PC-9 (cell line): ENCODE measurements at regions not wholly inside any gene's neighbourhood (a gene's known extent, or its start where the extent isn't known, plus 50 kb on each side); places are given as distances from the start of the nearest gene placed in this dataset.

Experiments used
- BruUV-seq: library from RNA; stranded (reverse); fragments of 400-500 nt; replicated peaks from 2 replicates; lab custom pipeline; 2021; lab: Mats Ljungman, UMichigan
- CTCF ChIA-PET: fragments of 300-600 bp; sonication (Branson Sonifier 250); formaldehyde crosslinking; loops from one replicate; lab custom pipeline; 2022; ENCODE audit warnings: antibody characterized with exemption; lab: Charles Lee
- POLR2A ChIA-PET: fragments of 300-600 bp; sonication (Branson Sonifier 250); formaldehyde crosslinking; loops from one replicate; lab custom pipeline; 2022; ENCODE audit warnings: antibody characterized with exemption; ENCODE audit not compliant: unreplicated experiment; lab: Charles Lee
- DNase-seq, 2 experiments: peaks; one replicate each; pipeline versions ENCODE4 v3.0.0 to v3.0.0-alpha.2; 2015 to 2022; ENCODE audit warnings: mixed read lengths in 1 of 2
- H2AFZ ChIP-seq: fragments of 200-600 bp; sonication (generic); 2 replicates; pipeline ENCODE4 v1.8.1; 2017; ENCODE audit warnings: antibody characterized with exemption
- H3F3A ChIP-seq: fragments of 200-600 bp; sonication (generic); 2 replicates; pipeline ENCODE4 v1.8.1; 2017; ENCODE audit warnings: antibody characterized with exemption, mild to moderate bottlenecking, low read depth; ENCODE audit not compliant: insufficient read depth
- H3K27ac ChIP-seq: fragments of 200-600 bp; sonication (generic); 2 replicates; pipeline ENCODE4 v1.6.1; 2016; ENCODE audit warnings: mixed run types
- H3K27me3 ChIP-seq: fragments of 200-600 bp; sonication (generic); 2 replicates; pipeline ENCODE4 v1.6.1; 2016; ENCODE audit warnings: low read depth, mixed run types; ENCODE audit not compliant: insufficient read depth
- H3K36me3 ChIP-seq: fragments of 200-600 bp; sonication (generic); 2 replicates; pipeline ENCODE4 v1.6.1; 2016; ENCODE audit warnings: low read depth, mixed run types
- H3K4me1 ChIP-seq: fragments of 200-600 bp; sonication (generic); replicated peaks from 2 replicates; pipeline ENCODE4 v1.6.1; 2016; ENCODE audit warnings: mixed run types; ENCODE audit not compliant: insufficient read depth
- H3K4me2 ChIP-seq: fragments of 200-600 bp; sonication (generic); 2 replicates; pipeline ENCODE4 v1.6.1; 2017; ENCODE audit warnings: mixed run types
- H3K4me3 ChIP-seq: fragments of 200-600 bp; sonication (generic); 2 replicates; pipeline ENCODE4 v1.6.1; 2016; ENCODE audit warnings: mixed run types
- H3K79me2 ChIP-seq: fragments of 200-600 bp; sonication (generic); 2 replicates; pipeline ENCODE4 v1.6.1; 2017; ENCODE audit warnings: low read depth, mixed run types
- H3K9me2 ChIP-seq: fragments of 200-600 bp; sonication (generic); 2 replicates; pipeline ENCODE4 v1.8.1; 2017; ENCODE audit warnings: mild to moderate bottlenecking; ENCODE audit not compliant: insufficient read depth
- H3K9me3 ChIP-seq: fragments of 200-600 bp; sonication (generic); 2 replicates; pipeline ENCODE4 v1.8.1; 2016; ENCODE audit warnings: low read depth; ENCODE audit not compliant: insufficient read depth
- H4K20me1 ChIP-seq: fragments of 200-600 bp; sonication (generic); 2 replicates; pipeline ENCODE4 v1.8.1; 2017; ENCODE audit not compliant: insufficient read depth
- EZH2 ChIP-seq: fragments of 200-600 bp; sonication (generic); IDR thresholded peaks from 2 replicates; pipeline ENCODE4 v1.8.0; 2017; ENCODE audit warnings: antibody characterized with exemption, low read depth
- intact Hi-C: fragments of 100-400 bp; cut with micrococcal nuclease; formaldehyde crosslinking; loops from one replicate; pipeline ENCODE4 v1.10.0; 2022; ENCODE audit not compliant: unreplicated experiment
- TF ChIP-seq, protein P1 (sequence below): fragments of 200-600 bp; sonication (generic); conservative IDR thresholded peaks from 2 replicates; pipeline ENCODE4 v1.6.1; 2017; ENCODE audit warnings: mixed run types, antibody characterized with exemption, mild to moderate bottlenecking, moderate library complexity

DNA sequence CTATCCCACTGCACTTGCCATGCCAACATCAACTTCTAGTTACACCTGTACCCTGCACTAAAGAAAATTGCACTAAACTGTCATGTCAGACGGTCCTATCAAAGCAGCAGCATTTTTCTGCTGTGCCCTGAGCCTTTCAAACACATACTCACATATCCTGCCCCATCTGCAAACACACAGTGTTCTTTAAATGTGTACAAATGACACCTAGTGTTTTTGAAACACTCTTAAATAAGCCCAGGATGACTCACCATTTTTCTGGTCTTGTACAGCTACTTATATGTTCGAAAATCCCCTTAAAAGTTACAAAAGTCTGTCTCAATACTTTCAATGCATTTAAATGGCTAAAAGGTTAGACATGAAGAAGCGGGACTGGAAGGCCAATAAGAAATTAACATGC is 346.7 kb upstream of the PPARGC1A start:
- intact Hi-C loops = no loop called here
- Histone ChIP-seq H3F3A (no peaks in the 10 kb centered on the region), H3K27ac (no peak overlapping the region), H4K20me1 (no peaks in the 10 kb centered on the region), H2AFZ (no peak overlapping the region), H3K4me1 (no peaks in the 10 kb centered on the region), H3K4me3 (no peak overlapping the region), H3K79me2 (no peaks in the 10 kb centered on the region), H3K9me2 (no peaks in the 10 kb centered on the region), H3K9me3 (no peaks in the 10 kb centered on the region), H3K4me2 (no peak overlapping the region), H3K36me3 (no peaks in the 10 kb centered on the region), H3K27me3 (peaks cover 7% of the 10 kb centered on the region; the same call in 1 of the 2 replicates)
- POLR2A ChIA-PET = no interaction called here
- DNase-seq = no peak
- CTCF ChIA-PET = no interaction called here
- TF ChIP-seq EZH2 = no peak
- TF ChIP-seq, protein P1, sequence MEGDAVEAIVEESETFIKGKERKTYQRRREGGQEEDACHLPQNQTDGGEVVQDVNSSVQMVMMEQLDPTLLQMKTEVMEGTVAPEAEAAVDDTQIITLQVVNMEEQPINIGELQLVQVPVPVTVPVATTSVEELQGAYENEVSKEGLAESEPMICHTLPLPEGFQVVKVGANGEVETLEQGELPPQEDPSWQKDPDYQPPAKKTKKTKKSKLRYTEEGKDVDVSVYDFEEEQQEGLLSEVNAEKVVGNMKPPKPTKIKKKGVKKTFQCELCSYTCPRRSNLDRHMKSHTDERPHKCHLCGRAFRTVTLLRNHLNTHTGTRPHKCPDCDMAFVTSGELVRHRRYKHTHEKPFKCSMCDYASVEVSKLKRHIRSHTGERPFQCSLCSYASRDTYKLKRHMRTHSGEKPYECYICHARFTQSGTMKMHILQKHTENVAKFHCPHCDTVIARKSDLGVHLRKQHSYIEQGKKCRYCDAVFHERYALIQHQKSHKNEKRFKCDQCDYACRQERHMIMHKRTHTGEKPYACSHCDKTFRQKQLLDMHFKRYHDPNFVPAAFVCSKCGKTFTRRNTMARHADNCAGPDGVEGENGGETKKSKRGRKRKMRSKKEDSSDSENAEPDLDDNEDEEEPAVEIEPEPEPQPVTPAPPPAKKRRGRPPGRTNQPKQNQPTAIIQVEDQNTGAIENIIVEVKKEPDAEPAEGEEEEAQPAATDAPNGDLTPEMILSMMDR = no peak
- BruUV-seq = no TSS peak

DNA sequence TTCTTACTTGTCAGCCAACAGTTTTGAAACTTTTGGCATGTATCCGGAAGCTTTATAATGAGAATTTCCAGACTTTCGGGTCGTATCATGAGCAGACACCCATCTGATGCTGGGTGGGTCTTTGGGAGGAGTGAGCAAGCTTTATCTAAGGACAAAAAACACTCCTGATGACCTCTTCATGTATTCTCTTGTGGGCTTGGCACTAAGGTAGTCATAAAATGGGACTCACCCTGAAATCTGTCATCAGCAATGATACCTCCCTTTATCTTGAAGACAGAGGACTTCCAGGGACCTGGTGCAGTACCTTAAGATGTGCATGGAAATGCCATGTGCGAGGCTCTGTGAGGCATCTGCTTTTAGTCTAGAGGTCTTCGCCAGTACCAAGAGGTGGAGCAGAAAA is 346.3 kb upstream of the PPARGC1A start:
- POLR2A ChIA-PET = no interaction called here
- Histone ChIP-seq H4K20me1 (no peaks in the 10 kb centered on the region), H2AFZ (no peak overlapping the region), H3K4me1 (no peaks in the 10 kb centered on the region), H3K79me2 (no peaks in the 10 kb centered on the region), H3K27me3 (peaks cover 10% of the 10 kb centered on the region; the same call in 1 of the 2 replicates), H3K9me2 (no peaks in the 10 kb centered on the region), H3K4me2 (no peak overlapping the region), H3K27ac (no peak overlapping the region), H3K9me3 (no peaks in the 10 kb centered on the region), H3F3A (no peaks in the 10 kb centered on the region), H3K36me3 (no peaks in the 10 kb centered on the region), H3K4me3 (no peak overlapping the region)
- no TSS peak for BruUV-seq
- intact Hi-C loops = no loop called here
- CTCF ChIA-PET = no interaction called here
- no peak for DNase-seq
- TF ChIP-seq, protein P1 = no peak
- no peak for TF ChIP-seq EZH2

DNA sequence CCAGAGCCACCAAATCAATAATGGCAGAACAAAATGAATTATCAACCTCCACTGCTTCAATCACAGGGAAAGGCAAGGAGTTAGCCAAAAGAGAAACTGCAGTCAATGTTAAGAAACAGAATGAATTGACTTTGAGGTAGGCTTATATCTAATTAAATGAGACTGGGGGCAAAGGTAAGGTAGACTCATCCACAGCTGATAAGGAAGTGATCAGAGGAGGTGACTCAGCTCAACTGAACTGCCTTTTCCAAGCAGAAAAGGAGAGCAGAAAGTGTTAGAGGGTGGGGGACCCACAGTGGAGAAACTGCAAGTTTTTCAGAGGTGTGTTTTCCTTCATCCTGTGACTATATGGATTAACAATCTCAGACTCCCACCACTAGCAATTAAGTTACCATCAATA is 345.8 kb upstream of the PPARGC1A start:
- no peak overlapping the region for H3K4me2 ChIP-seq
- no peaks in the 10 kb centered on the region for H4K20me1 ChIP-seq
- TF ChIP-seq, protein P1 = no peak
- no peak for TF ChIP-seq EZH2
- no peak overlapping the region for H3K4me3 ChIP-seq
- DNase-seq = no peak
- H3K36me3 ChIP-seq = no peaks in the 10 kb centered on the region
- no peaks in the 10 kb centered on the region for H3F3A ChIP-seq
- H3K27me3 ChIP-seq = peaks cover 10% of the 10 kb centered on the region; the same call in 1 of the 2 replicates
- POLR2A ChIA-PET = no interaction called here
- BruUV-seq = no TSS peak
- CTCF ChIA-PET = no interaction called here
- no peak overlapping the region for H2AFZ ChIP-seq
- intact Hi-C loops = no loop called here
- no peaks in the 10 kb centered on the region for H3K79me2 ChIP-seq
- no peak overlapping the region for H3K27ac ChIP-seq
- no peaks in the 10 kb centered on the region for H3K4me1 ChIP-seq
- H3K9me3 ChIP-seq = no peaks in the 10 kb centered on the region
- H3K9me2 ChIP-seq = no peaks in the 10 kb centered on the region
